IMR-90 (cell line): ENCODE measurements at regions not wholly inside any gene's neighbourhood (a gene's known extent, or its start where the extent isn't known, plus 50 kb on each side); places are given as distances from the start of the nearest gene placed in this dataset.

Source experiments
- ATAC-seq: fragments of 200-7000 bp; cut with Tn5 transposase; 2 replicates; pipeline ENCODE4 v1.9.1; 2020; ENCODE audit warnings: low read depth, mild to moderate bottlenecking, moderate library complexity
- BruUV-seq: library from RNA; stranded (reverse); fragments of 400-500 nt; replicated peaks from 2 replicates; lab custom pipeline; 2021; lab: Mats Ljungman, UMichigan
- CTCF ChIA-PET: fragments of 300-600 bp; formaldehyde crosslinking; extraction: SDS; loops from one replicate; lab custom pipeline; 2021; ENCODE audit warnings: antibody characterized with exemption; lab: Yijun Ruan, JAX
- POLR2A ChIA-PET: fragments of 300-600 bp; sonication (Branson Sonifier 250); formaldehyde crosslinking; loops from one replicate; lab custom pipeline; 2022; ENCODE audit warnings: antibody characterized with exemption; ENCODE audit not compliant: unreplicated experiment; lab: Charles Lee
- DNase-seq: peaks from one replicate; pipeline ENCODE4 v3.0.0; 2013
- H2AFZ ChIP-seq: replicated peaks from 2 replicates; pipeline ENCODE3; 2013; ENCODE audit warnings: low read length, mild to moderate bottlenecking; ENCODE audit not compliant: poor library complexity
- H2AK5ac ChIP-seq: 2 replicates; pipeline ENCODE4 v1.6.1; 2013; ENCODE audit warnings: low read depth, low read length, inconsistent platforms
- H2AK9ac ChIP-seq: replicated peaks from 2 replicates; pipeline ENCODE3; 2013; ENCODE audit warnings: mild to moderate bottlenecking, low read depth, low read length, moderate library complexity; ENCODE audit not compliant: poor library complexity
- H2BK120ac ChIP-seq: 2 replicates; pipeline ENCODE4 v1.6.1; 2013; ENCODE audit warnings: low read depth, low read length, inconsistent platforms
- H2BK15ac ChIP-seq: 3 replicates; pipeline ENCODE4 v1.6.1; 2013; ENCODE audit warnings: low read depth, low read length, inconsistent platforms
- H2BK20ac ChIP-seq: 2 replicates; pipeline ENCODE4 v1.6.1; 2013; ENCODE audit warnings: low read depth, mild to moderate bottlenecking, inconsistent platforms, low read length, moderate library complexity
- H2BK5ac ChIP-seq: 2 replicates; pipeline ENCODE4 v1.6.1; 2013; ENCODE audit warnings: mild to moderate bottlenecking, low read depth, low read length, inconsistent platforms; ENCODE audit not compliant: poor library complexity, severe bottlenecking
- H3K14ac ChIP-seq: replicated peaks from 2 replicates; pipeline ENCODE4 v1.6.1; 2013; ENCODE audit warnings: low read depth, low read length, inconsistent platforms
- H3K18ac ChIP-seq: 2 replicates; pipeline ENCODE4 v1.6.1; 2013; ENCODE audit warnings: low read depth, low read length, control low read depth
- H3K23ac ChIP-seq: 2 replicates; pipeline ENCODE4 v1.6.1; 2013; ENCODE audit warnings: low read depth, low read length, inconsistent platforms
- H3K27ac ChIP-seq: 2 replicates; pipeline ENCODE4 v1.5.1; 2013; ENCODE audit warnings: mild to moderate bottlenecking, control low read depth, low read length; ENCODE audit not compliant: insufficient read depth
- H3K27me3 ChIP-seq: 2 replicates; pipeline ENCODE4 v1.6.1; 2013; ENCODE audit warnings: low read length; ENCODE audit not compliant: control insufficient read depth, insufficient read depth
- H3K36me3 ChIP-seq: 2 replicates; pipeline ENCODE4 v1.6.1; 2013; ENCODE audit warnings: low read length, mixed read lengths; ENCODE audit not compliant: control insufficient read depth, insufficient read depth
- H3K4ac ChIP-seq: 2 replicates; pipeline ENCODE4 v1.6.1; 2013; ENCODE audit warnings: low read depth, low read length, inconsistent platforms
- H3K4me1 ChIP-seq: 2 replicates; pipeline ENCODE4 v1.6.1; 2013; ENCODE audit warnings: low read length, mixed read lengths; ENCODE audit not compliant: control insufficient read depth, insufficient read depth
- H3K4me2 ChIP-seq: 2 replicates; pipeline ENCODE4 v1.6.1; 2013; ENCODE audit warnings: low read depth, mild to moderate bottlenecking, control low read depth, low read length, moderate library complexity
- H3K4me3 ChIP-seq: 2 replicates; pipeline ENCODE4 v1.5.1; 2013; ENCODE audit warnings: low read depth, mild to moderate bottlenecking, control low read depth, low read length, moderate library complexity; ENCODE audit not compliant: insufficient read depth
- H3K56ac ChIP-seq: 2 replicates; pipeline ENCODE4 v1.6.1; 2013; ENCODE audit warnings: low read length, inconsistent platforms; ENCODE audit not compliant: insufficient read depth; ENCODE audit errors: extremely low read depth
- H3K79me1 ChIP-seq, 2 experiments: 2 replicates each; pipeline ENCODE4 v1.6.1; 2013; ENCODE audit warnings: low read length in 2 of 2, inconsistent platforms in 1 of 2, low read depth in 1 of 2
- H3K9ac ChIP-seq: 2 replicates; pipeline ENCODE4 v1.6.1; 2013; ENCODE audit warnings: low read depth, low read length, control low read depth
- H3K9me1 ChIP-seq: 2 replicates; pipeline ENCODE4 v1.6.1; 2013; ENCODE audit warnings: low read length, inconsistent platforms; ENCODE audit not compliant: insufficient read depth
- H3K9me3 ChIP-seq: 2 replicates; pipeline ENCODE4 v1.6.1; 2013; ENCODE audit warnings: low read length; ENCODE audit not compliant: control insufficient read depth, insufficient read depth
- H4K20me1 ChIP-seq: 2 replicates; pipeline ENCODE4 v1.6.1; 2013; ENCODE audit warnings: low read length, inconsistent platforms; ENCODE audit not compliant: insufficient read depth
- H4K5ac ChIP-seq: 2 replicates; pipeline ENCODE4 v1.6.1; 2013; ENCODE audit warnings: mild to moderate bottlenecking, low read depth, low read length, control low read depth
- H4K8ac ChIP-seq, 2 experiments: 2 replicates each; pipeline ENCODE4 v1.6.1; 2013; ENCODE audit warnings: low read depth in 2 of 2, low read length in 2 of 2, control low read depth in 1 of 2, inconsistent platforms in 1 of 2
- H4K91ac ChIP-seq: 2 replicates; pipeline ENCODE4 v1.6.1; 2013; ENCODE audit warnings: low read depth, low read length, inconsistent platforms; ENCODE audit not compliant: insufficient read depth
- BHLHE40 ChIP-seq: fragments of 150-350 bp; IDR thresholded peaks from 2 replicates; pipeline ENCODE4 v1.6.1; 2016; ENCODE audit warnings: mild to moderate bottlenecking, low read depth, low read length
- CEBPB ChIP-seq: IDR thresholded peaks from 2 replicates; pipeline ENCODE4 v1.6.1; 2012; ENCODE audit warnings: low read depth, low read length, improper control_type of control experiment
- MAZ ChIP-seq: IDR thresholded peaks from 2 replicates; pipeline ENCODE4 v1.6.1; 2012; ENCODE audit warnings: low read depth, mild to moderate bottlenecking, low read length, improper control_type of control experiment, moderate library complexity, borderline replicate concordance
- MXI1 ChIP-seq: IDR thresholded peaks from 2 replicates; pipeline ENCODE4 v1.6.1; 2012; ENCODE audit warnings: low read depth, mild to moderate bottlenecking, low read length, moderate library complexity, borderline replicate concordance
- NFE2L2 ChIP-seq: fragments of 150-350 bp; IDR thresholded peaks from 2 replicates; pipeline ENCODE4 v1.6.1; 2016; ENCODE audit warnings: low read depth, mild to moderate bottlenecking, low read length
- POLR2A ChIP-seq: IDR thresholded peaks from 2 replicates; pipeline ENCODE4 v1.6.1; 2012; ENCODE audit warnings: mild to moderate bottlenecking, low read depth, low read length
- RCOR1 ChIP-seq: IDR thresholded peaks from 2 replicates; pipeline ENCODE4 v1.6.1; 2012; ENCODE audit warnings: mild to moderate bottlenecking, low read length, improper control_type of control experiment; ENCODE audit not compliant: insufficient replicate concordance
- WGBS, 2 experiments: methylation state at CpG; one replicate each; pipeline versions ENCODE4 v1.1.5 to v1.1.7; 2013; ENCODE audit warnings: missing lambda C conversion rate in 2 of 2; ENCODE audit not compliant: insufficient read length in 1 of 2; ENCODE audit errors: extremely low coverage in 2 of 2; 5-methylcytosine and 5-hydroxymethylcytosine counted together
- dilution Hi-C: fragments of 300-500 bp; cut with HindIII; formaldehyde crosslinking; loops from one replicate; pipeline ENCODE4 v1.14.3; 2018; ENCODE audit warnings: low sequenced_read_pairs; ENCODE audit not compliant: unreplicated experiment
- in situ Hi-C: fragments of 300-500 bp; cut with MboI; formaldehyde crosslinking; loops from 3 replicates; pipeline ENCODE4 v1.14.3; 2019; ENCODE audit warnings: low sequenced_read_pairs, inconsistent platforms, mixed read lengths
- intact Hi-C: fragments of 100-400 bp; cut with micrococcal nuclease; formaldehyde crosslinking; loops from 2 replicates; pipeline ENCODE4 v1.10.0; 2022
- TF ChIP-seq, protein P1 (sequence below): fragments of 150-350 bp; IDR thresholded peaks from 2 replicates; pipeline ENCODE4 v1.6.1; 2017; ENCODE audit warnings: mild to moderate bottlenecking, antibody characterized with exemption, low read length, low read depth
- TF ChIP-seq, protein P2 (sequence below): fragments of 150-350 bp; IDR thresholded peaks from 2 replicates; pipeline ENCODE4 v1.6.1; 2016; ENCODE audit warnings: low read depth, mild to moderate bottlenecking, low read length, moderate library complexity, borderline replicate concordance
- TF ChIP-seq, protein P3 (sequence below): conservative IDR thresholded peaks from 2 replicates; pipeline ENCODE4 v1.5.1; 2012; ENCODE audit warnings: mild to moderate bottlenecking, low read depth, low read length, improper control_type of control experiment

DNA sequence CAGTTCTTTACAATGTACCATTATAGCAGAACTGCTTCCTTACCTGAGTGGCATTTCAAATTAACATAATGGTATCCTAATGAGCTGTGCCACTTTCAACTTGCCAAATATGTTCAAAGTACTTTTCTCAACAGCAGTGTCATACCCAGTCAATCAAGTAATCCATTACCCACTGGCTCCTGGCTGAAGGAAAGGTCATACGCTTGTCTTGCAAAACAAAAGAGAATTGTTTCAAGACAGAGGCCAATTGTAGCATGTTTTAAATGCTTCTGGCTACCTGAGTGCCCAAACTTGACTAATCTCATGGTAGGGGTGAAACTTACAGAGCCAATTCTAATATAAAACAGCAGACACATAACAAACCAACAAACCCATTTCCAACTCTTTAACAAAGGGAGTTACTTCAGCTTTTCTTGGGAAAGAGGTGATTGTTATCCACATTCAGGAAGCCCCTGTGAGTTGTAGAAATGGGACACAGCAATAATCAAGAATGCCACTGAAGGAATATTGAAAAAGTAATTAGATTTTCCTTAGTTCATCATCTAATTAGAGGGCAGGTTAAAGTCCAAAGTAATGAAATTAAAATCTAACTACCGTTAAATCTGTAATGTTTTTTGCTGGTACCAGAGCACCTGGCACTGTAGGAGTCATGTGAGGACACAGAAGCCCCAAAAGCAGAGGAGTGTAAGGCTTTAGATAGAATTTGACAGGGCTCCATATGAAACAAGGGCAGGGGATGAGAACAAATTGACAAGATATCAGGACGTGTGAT is 241.9 kb downstream of the RWDD3 start:
- Histone ChIP-seq H3K9ac (no peak overlapping the region), H3K14ac (no peak overlapping the region), H3K56ac (no peak overlapping the region), H4K8ac (no peak overlapping the region), H2BK20ac (no peak overlapping the region), H4K91ac (no peak overlapping the region), H3K4me2 (no peak overlapping the region), H3K27ac (no peak overlapping the region), H3K27me3 (no peaks in the 10 kb centered on the region), H3K4ac (no peak overlapping the region), H3K4me1 (no peaks in the 10 kb centered on the region), H2AK5ac (no peak overlapping the region), H3K9me1 (no peaks in the 10 kb centered on the region), H2AK9ac (no peak overlapping the region), H2AFZ (no peak overlapping the region), H4K5ac (no peak overlapping the region), H3K9me3 (no peaks in the 10 kb centered on the region), H2BK5ac (no peak overlapping the region), H2BK15ac (no peak overlapping the region), H3K23ac (no peak overlapping the region), H3K36me3 (no peaks in the 10 kb centered on the region), H3K18ac (no peak overlapping the region), H4K20me1 (no peaks in the 10 kb centered on the region), H3K79me1 (no peaks in the 10 kb centered on the region), H2BK120ac (no peak overlapping the region), H3K4me3 (no peak overlapping the region)
- TF ChIP-seq CEBPB (no peak), BHLHE40 (no peak), MXI1 (no peak), RCOR1 (no peak), POLR2A (no peak), MAZ (no peak), NFE2L2 (no peak)
- TF ChIP-seq, protein P1, sequence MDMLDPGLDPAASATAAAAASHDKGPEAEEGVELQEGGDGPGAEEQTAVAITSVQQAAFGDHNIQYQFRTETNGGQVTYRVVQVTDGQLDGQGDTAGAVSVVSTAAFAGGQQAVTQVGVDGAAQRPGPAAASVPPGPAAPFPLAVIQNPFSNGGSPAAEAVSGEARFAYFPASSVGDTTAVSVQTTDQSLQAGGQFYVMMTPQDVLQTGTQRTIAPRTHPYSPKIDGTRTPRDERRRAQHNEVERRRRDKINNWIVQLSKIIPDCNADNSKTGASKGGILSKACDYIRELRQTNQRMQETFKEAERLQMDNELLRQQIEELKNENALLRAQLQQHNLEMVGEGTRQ, result no peak
- TF ChIP-seq, protein P2, sequence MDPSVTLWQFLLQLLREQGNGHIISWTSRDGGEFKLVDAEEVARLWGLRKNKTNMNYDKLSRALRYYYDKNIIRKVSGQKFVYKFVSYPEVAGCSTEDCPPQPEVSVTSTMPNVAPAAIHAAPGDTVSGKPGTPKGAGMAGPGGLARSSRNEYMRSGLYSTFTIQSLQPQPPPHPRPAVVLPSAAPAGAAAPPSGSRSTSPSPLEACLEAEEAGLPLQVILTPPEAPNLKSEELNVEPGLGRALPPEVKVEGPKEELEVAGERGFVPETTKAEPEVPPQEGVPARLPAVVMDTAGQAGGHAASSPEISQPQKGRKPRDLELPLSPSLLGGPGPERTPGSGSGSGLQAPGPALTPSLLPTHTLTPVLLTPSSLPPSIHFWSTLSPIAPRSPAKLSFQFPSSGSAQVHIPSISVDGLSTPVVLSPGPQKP, result no peak
- TF ChIP-seq, protein P3, sequence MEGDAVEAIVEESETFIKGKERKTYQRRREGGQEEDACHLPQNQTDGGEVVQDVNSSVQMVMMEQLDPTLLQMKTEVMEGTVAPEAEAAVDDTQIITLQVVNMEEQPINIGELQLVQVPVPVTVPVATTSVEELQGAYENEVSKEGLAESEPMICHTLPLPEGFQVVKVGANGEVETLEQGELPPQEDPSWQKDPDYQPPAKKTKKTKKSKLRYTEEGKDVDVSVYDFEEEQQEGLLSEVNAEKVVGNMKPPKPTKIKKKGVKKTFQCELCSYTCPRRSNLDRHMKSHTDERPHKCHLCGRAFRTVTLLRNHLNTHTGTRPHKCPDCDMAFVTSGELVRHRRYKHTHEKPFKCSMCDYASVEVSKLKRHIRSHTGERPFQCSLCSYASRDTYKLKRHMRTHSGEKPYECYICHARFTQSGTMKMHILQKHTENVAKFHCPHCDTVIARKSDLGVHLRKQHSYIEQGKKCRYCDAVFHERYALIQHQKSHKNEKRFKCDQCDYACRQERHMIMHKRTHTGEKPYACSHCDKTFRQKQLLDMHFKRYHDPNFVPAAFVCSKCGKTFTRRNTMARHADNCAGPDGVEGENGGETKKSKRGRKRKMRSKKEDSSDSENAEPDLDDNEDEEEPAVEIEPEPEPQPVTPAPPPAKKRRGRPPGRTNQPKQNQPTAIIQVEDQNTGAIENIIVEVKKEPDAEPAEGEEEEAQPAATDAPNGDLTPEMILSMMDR, result no peak
- intact Hi-C loops, result no loop called here
- POLR2A ChIA-PET, result no interaction called here
- in situ Hi-C loops, result no loop called here
- ATAC-seq (no peak), DNase-seq (no peak)
- no CpG with 5 or more reads among the region's 3 CpGs for WGBS, 2 experiments
- no TSS peak for BruUV-seq
- dilution Hi-C loops, result no loop called here
- CTCF ChIA-PET, result no interaction called here
